ENCODE measurements at regions not wholly inside any gene's neighbourhood (a gene's known extent, or its start where the extent isn't known, plus 50 kb on each side); places are given as distances from the start of the nearest gene placed in this dataset.
"Not testable (repeated sequence)": the region's sequence is repeated elsewhere in the genome, so short reads cannot be mapped to it uniquely, and the experiment has no call there.

- Mint-ChIP-seq H3K4me1 (no peaks in the 10 kb centered on the region), H3K36me3 (ENCODE audit: low read depth) (no peaks in the 10 kb centered on the region), H3K4me3 (no peak overlapping the region), H3K27ac (no peak overlapping the region), H3K27me3 (no peaks in the 10 kb centered on the region), H3K9me3 (no peaks in the 10 kb centered on the region)
- no peak for DNase-seq
- intact Hi-C loops (cut with micrococcal nuclease), result no loop called here
Measured at GRCh38 chr7:79749856-79750255, 296.4 kb upstream of the MAGI2 start.

GRCh38 chr7:79741684-79742083 lies 288.2 kb upstream of the MAGI2 start:
- Mint-ChIP-seq H3K4me3 (no peak overlapping the region), H3K4me1 (no peaks in the 10 kb centered on the region), H3K9me3 (no peaks in the 10 kb centered on the region), H3K36me3 (ENCODE audit: low read depth) (no peaks in the 10 kb centered on the region), H3K27me3 (no peaks in the 10 kb centered on the region), H3K27ac (no peak overlapping the region)
- no peak for DNase-seq
- intact Hi-C loops (cut with micrococcal nuclease), result no loop called here

- no peak for DNase-seq
- Mint-ChIP-seq H3K27ac (no peak overlapping the region), H3K9me3 (no peaks in the 10 kb centered on the region), H3K4me1 (no peaks in the 10 kb centered on the region), H3K27me3 (no peaks in the 10 kb centered on the region), H3K36me3 (ENCODE audit: low read depth) (no peaks in the 10 kb centered on the region), H3K4me3 (no peak overlapping the region)
- intact Hi-C loops (cut with micrococcal nuclease), result no loop called here
Measured at GRCh38 chr7:79740076-79740475, 286.6 kb upstream of the MAGI2 start.

- H3K27ac Mint-ChIP-seq; DNase-seq; H3K36me3 Mint-ChIP-seq (ENCODE audit: low read depth); H3K4me3 Mint-ChIP-seq; H3K27me3 Mint-ChIP-seq; H3K9me3 Mint-ChIP-seq; H3K4me1 Mint-ChIP-seq: not testable (repeated sequence)
- intact Hi-C loops (cut with micrococcal nuclease), result loop anchor here (10.0 kb wide), 1 partner anchor 64 kb away; no protein-coding TSS in a partner anchor
Measured at GRCh38 chr7:79739036-79739709, 285.7 kb upstream of the MAGI2 start.

- peaks cover 3% of the 10 kb centered on the region for H3K9me3 Mint-ChIP-seq
Measured at GRCh38 chr7:79736418-79736817, 283.0 kb upstream of the MAGI2 start.

GRCh38 chr7:79735012-79735411 lies 281.5 kb upstream of the MAGI2 start:
- H3K9me3 Mint-ChIP-seq, result peaks cover 4% of the 10 kb centered on the region
- no peaks in the 10 kb centered on the region for H3K27me3 Mint-ChIP-seq
- no peak for DNase-seq
- H3K36me3 Mint-ChIP-seq (ENCODE audit: low read depth), result no peaks in the 10 kb centered on the region
- H3K27ac Mint-ChIP-seq, result no peak overlapping the region
- H3K4me1 Mint-ChIP-seq, result no peaks in the 10 kb centered on the region
- H3K4me3 Mint-ChIP-seq, result no peak overlapping the region
- intact Hi-C loops (cut with micrococcal nuclease), result loop anchor here (10.0 kb wide), 1 partner anchor 60 kb away; no protein-coding TSS in a partner anchor

More at GRCh38 chr7:79736418-79736817, 283.0 kb upstream of the MAGI2 start:
- Mint-ChIP-seq H3K4me1 (no peaks in the 10 kb centered on the region), H3K4me3 (no peak overlapping the region), H3K27ac (no peak overlapping the region), H3K27me3 (no peaks in the 10 kb centered on the region), H3K36me3 (ENCODE audit: low read depth) (no peaks in the 10 kb centered on the region)
- intact Hi-C loops (cut with micrococcal nuclease), result loop anchor here (10.0 kb wide), 1 partner anchor 62 kb away; no protein-coding TSS in a partner anchor
- DNase-seq, result no peak

GRCh38 chr7:79734181-79734580 lies 280.7 kb upstream of the MAGI2 start:
- no peaks in the 10 kb centered on the region for H3K36me3 Mint-ChIP-seq (ENCODE audit: low read depth)
- no peak overlapping the region for H3K27ac Mint-ChIP-seq
- H3K27me3 Mint-ChIP-seq, result no peaks in the 10 kb centered on the region
- peaks cover 4% of the 10 kb centered on the region for H3K9me3 Mint-ChIP-seq
- H3K4me1 Mint-ChIP-seq, result no peaks in the 10 kb centered on the region
- no peak overlapping the region for H3K4me3 Mint-ChIP-seq
- no peak for DNase-seq
- intact Hi-C loops (cut with micrococcal nuclease), result loop anchor here (10.0 kb wide), 1 partner anchor 59 kb away; no protein-coding TSS in a partner anchor

- Mint-ChIP-seq H3K4me1 (no peaks in the 10 kb centered on the region), H3K27me3 (no peaks in the 10 kb centered on the region), H3K36me3 (ENCODE audit: low read depth) (no peaks in the 10 kb centered on the region), H3K9me3 (peaks cover 4% of the 10 kb centered on the region), H3K27ac (no peak overlapping the region), H3K4me3 (no peak overlapping the region)
- intact Hi-C loops (cut with micrococcal nuclease), result loop anchor here (10.0 kb wide), 1 partner anchor 58 kb away; no protein-coding TSS in a partner anchor
- DNase-seq, result no peak
Measured at GRCh38 chr7:79732535-79732934, 279.1 kb upstream of the MAGI2 start.

GRCh38 chr7:79730971-79731370 lies 277.5 kb upstream of the MAGI2 start:
- Mint-ChIP-seq H3K36me3 (ENCODE audit: low read depth) (no peaks in the 10 kb centered on the region), H3K27ac (no peak overlapping the region), H3K9me3 (peaks cover 4% of the 10 kb centered on the region), H3K27me3 (no peaks in the 10 kb centered on the region), H3K4me1 (no peaks in the 10 kb centered on the region), H3K4me3 (no peak overlapping the region)
- no peak for DNase-seq
- intact Hi-C loops (cut with micrococcal nuclease), result loop anchor here (10.0 kb wide), 1 partner anchor 56 kb away; no protein-coding TSS in a partner anchor

- H3K27ac Mint-ChIP-seq, result no peak overlapping the region
- no peak overlapping the region for H3K4me3 Mint-ChIP-seq
- no peaks in the 10 kb centered on the region for H3K4me1 Mint-ChIP-seq
- H3K9me3 Mint-ChIP-seq, result no peaks in the 10 kb centered on the region
- intact Hi-C loops (cut with micrococcal nuclease), result no loop called here
- no peaks in the 10 kb centered on the region for H3K36me3 Mint-ChIP-seq (ENCODE audit: low read depth)
- H3K27me3 Mint-ChIP-seq, result no peaks in the 10 kb centered on the region
- no peak for DNase-seq
Measured at GRCh38 chr7:79723833-79724618, 270.6 kb upstream of the MAGI2 start.

- H3K27me3 Mint-ChIP-seq, result no peaks in the 10 kb centered on the region
- intact Hi-C loops (cut with micrococcal nuclease), result no loop called here
- H3K36me3 Mint-ChIP-seq (ENCODE audit: low read depth), result no peaks in the 10 kb centered on the region
- no peak overlapping the region for H3K4me3 Mint-ChIP-seq
- no peaks in the 10 kb centered on the region for H3K9me3 Mint-ChIP-seq
- no peaks in the 10 kb centered on the region for H3K4me1 Mint-ChIP-seq
- H3K27ac Mint-ChIP-seq, result no peak overlapping the region
- no peak for DNase-seq
Measured at GRCh38 chr7:79722217-79722616, 268.8 kb upstream of the MAGI2 start.

- no peak for DNase-seq
- intact Hi-C loops (cut with micrococcal nuclease), result no loop called here
- no peaks in the 10 kb centered on the region for H3K36me3 Mint-ChIP-seq (ENCODE audit: low read depth)
Measured at GRCh38 chr7:79719216-79719615, 265.7 kb upstream of the MAGI2 start.

GRCh38 chr7:79716329-79716728 lies 262.9 kb upstream of the MAGI2 start:
- H3K4me3 Mint-ChIP-seq, result no peak overlapping the region
- H3K27ac Mint-ChIP-seq, result no peak overlapping the region
- no peak for DNase-seq
- intact Hi-C loops (cut with micrococcal nuclease), result no loop called here
- H3K4me1 Mint-ChIP-seq, result no peaks in the 10 kb centered on the region
- no peaks in the 10 kb centered on the region for H3K36me3 Mint-ChIP-seq (ENCODE audit: low read depth)
- H3K27me3 Mint-ChIP-seq, result no peaks in the 10 kb centered on the region
- H3K9me3 Mint-ChIP-seq, result no peaks in the 10 kb centered on the region

More at GRCh38 chr7:79719216-79719615, 265.7 kb upstream of the MAGI2 start:
- H3K27me3 Mint-ChIP-seq, result no peaks in the 10 kb centered on the region
- no peak overlapping the region for H3K4me3 Mint-ChIP-seq
- no peak overlapping the region for H3K27ac Mint-ChIP-seq
- no peaks in the 10 kb centered on the region for H3K9me3 Mint-ChIP-seq
- H3K4me1 Mint-ChIP-seq, result no peaks in the 10 kb centered on the region

GRCh38 chr7:79714081-79714480 lies 260.6 kb upstream of the MAGI2 start:
- no peak overlapping the region for H3K4me3 Mint-ChIP-seq
- intact Hi-C loops (cut with micrococcal nuclease), result no loop called here
- no peak for DNase-seq
- H3K9me3 Mint-ChIP-seq, result no peaks in the 10 kb centered on the region
- no peaks in the 10 kb centered on the region for H3K4me1 Mint-ChIP-seq
- H3K36me3 Mint-ChIP-seq (ENCODE audit: low read depth), result no peaks in the 10 kb centered on the region
- no peak overlapping the region for H3K27ac Mint-ChIP-seq
- no peaks in the 10 kb centered on the region for H3K27me3 Mint-ChIP-seq
